MV-4-11 (cell line): ENCODE measurements at regions not wholly inside any gene's neighbourhood (a gene's known extent, or its start where the extent isn't known, plus 50 kb on each side); places are given as distances from the start of the nearest gene placed in this dataset.
A peak's percentile ranks its signal among the peaks of the same experiment; 100 is the strongest.
"Not testable (repeated sequence)": the region's sequence is repeated elsewhere in the genome, so short reads cannot be mapped to it uniquely, and the experiment has no call there.

ENCODE experiments used
- DNase-seq: peaks from one replicate; lab custom pipeline; 2025; lab: John Stamatoyannopoulos, UW

DNA sequence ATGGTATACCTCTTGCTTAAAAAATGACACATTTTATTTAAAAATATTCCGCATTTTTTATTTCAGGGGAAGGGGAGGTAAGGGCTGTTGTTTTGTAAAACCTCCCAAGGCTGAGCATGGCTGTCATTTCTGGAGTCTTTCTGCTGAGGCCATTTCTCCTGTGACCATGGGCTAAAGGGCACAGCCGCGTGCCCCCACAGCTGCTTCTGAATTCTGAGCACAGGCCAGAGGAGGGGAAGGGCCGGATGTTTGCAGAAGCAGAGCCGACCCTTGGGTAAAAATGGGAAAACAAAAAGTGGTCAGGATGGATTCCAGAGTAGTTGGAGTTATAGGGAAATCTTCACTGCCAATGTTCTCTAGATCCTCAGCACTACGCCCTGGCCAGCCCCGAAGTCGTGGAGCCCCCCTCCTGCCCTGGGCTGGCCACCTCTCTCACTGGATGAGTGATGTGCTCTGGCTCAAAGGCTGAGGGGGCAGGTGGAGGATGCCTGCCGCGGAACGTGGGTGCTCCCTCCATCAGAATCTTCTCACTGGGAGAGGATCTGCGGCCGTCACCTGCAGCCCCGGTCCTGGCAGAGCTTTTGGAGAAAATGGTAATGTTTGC, 131.3 kb upstream of the ZEB1 start:
- DNase-seq = no peak

GRCh38 chr10:31188792-31189406, 130.1 kb upstream of the ZEB1 start:
- DNase-seq = no peak

GRCh38 chr10:31190488-31190887, 128.5 kb upstream of the ZEB1 start:
- DNase-seq = no peak

DNA sequence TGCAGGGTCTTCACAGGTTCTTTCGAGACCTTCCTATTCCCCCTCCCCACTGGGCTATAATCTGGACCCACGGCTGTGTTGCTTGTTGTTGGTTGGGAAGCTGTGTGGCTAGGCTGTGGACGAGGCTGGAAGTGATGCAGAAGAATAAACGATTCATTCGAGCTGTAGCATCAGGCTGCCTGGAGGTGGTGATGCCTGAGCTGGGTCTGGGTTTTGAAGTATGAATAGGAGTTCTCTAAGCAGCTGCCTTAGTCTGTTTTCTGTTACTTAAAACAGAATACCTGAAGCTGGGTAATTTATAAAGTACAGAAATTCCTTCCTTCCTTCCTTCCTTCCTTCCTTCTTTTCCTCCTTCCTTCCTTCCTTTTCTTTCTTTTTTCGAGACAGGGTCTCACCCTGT, 126.5 kb upstream of the ZEB1 start:
- no peak for DNase-seq

DNA sequence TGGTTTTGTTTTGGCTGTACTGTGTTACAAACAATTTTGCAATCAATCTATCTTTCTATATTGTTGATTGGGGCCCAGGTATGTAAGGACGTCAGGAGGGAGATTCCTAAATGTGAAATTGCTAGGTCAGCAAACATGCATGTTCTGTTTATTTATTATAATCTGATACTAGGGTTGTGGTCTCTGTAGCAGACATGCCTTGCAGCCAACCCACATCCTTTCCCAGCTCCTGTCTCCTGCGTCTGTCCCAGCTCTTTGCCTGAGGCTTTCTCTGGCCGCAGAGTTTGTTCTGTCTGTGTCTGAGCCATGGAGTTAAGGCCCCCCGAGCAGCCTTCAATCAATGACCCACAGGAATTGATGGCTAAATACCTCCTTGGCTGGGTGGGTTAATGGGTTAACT, 124.0 kb upstream of the ZEB1 start:
- DNase-seq = no peak

- DNase-seq = no peak
These were observed 121.1 kb upstream of the ZEB1 start for GRCh38 chr10:31197886-31198285.

DNA sequence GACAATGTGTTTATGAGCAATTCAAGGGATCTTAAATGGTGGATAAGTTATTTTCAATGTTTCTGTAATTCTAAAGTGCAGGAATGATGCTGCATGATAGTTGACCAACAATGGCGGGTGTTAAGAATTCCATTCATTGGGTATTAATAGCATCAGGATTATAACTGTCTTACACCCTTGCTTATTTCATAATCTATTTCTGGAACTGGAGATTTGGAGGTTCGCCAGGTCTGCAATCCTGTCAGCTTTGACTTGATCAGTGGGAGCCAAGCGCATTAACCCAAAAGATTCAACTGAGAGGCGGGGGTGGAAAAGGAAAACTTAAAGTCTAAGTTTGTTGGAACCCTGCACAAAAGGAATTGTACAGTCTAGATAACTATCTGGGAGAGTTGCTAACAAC, 114.9 kb upstream of the ZEB1 start:
- no peak for DNase-seq

DNA sequence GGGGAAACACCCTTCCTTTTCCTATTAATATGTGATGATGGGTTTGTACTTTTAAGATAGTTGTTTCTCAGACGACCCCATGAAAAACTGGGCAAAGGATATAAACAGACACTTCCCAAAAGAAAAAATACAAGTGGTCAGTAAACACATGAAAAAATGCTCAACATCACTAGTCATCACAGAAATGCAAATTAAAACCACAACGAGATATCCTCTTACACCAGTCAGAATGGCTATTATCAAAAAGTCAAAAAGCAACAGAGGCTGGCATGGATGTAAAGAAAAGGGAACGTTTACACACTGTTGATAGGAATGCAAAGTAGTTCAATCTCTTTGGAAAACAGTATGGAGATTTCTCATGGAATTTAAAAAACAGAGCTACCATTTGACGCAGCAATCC, 111.4 kb upstream of the ZEB1 start:
- no peak for DNase-seq

GRCh38 chr10:31209478-31209877, 109.5 kb upstream of the ZEB1 start:
- no peak for DNase-seq

- DNase-seq = no peak
These were observed 108.8 kb upstream of the ZEB1 start for GRCh38 chr10:31210190-31210589.

- no peak for DNase-seq
These were observed 105.1 kb upstream of the ZEB1 start for GRCh38 chr10:31213959-31214358.

- peak; percentile 96 for DNase-seq
These were observed 104.0 kb upstream of the ZEB1 start for GRCh38 chr10:31215052-31215451.

DNA sequence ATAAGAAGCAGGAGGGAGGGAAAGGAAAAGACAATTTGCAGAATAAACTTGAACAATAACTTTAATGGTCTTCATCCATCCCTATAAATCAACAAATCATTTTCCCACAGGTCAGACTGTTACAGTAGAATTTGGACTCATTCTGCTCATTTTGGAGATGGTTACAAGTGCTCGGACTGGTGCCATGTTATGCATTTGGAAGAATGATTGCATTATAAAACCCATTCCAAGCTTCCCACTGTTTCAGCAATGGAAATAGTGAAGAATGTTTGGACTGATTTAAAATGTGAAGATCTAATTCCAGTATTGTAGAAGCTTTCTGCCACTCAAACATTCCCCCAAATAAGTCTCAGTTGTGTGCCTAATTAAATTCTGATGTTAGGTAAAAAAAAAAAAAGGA, 99.7 kb upstream of the ZEB1 start:
- DNase-seq = no peak

- not testable (repeated sequence) for DNase-seq
These were observed 90.2 kb upstream of the ZEB1 start for GRCh38 chr10:31228780-31229179.

DNA sequence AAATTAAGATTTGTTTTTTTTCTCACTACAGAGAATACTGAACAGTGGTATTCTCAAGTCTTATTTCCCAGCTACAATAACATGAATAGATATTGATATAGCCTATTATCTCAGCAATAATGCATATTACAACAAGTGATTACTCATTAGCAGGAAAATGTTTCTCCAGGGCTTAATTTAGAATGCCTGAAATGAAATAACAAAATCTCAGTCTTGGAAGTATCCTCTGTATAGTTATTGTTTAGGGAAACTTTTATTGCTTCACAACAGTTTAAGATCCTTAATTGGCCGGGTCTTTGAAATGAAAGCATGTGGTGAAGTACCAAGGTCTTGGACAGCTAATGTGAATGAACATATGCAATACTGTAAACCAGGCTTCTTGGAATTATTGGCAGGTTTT, 79.1 kb upstream of the ZEB1 start:
- DNase-seq = no peak

- DNase-seq = peak; percentile 55
These were observed 76.1 kb upstream of the ZEB1 start for GRCh38 chr10:31242902-31243301.

GRCh38 chr10:31251118-31251517, 67.9 kb upstream of the ZEB1 start:
- DNase-seq = not testable (repeated sequence)

DNA sequence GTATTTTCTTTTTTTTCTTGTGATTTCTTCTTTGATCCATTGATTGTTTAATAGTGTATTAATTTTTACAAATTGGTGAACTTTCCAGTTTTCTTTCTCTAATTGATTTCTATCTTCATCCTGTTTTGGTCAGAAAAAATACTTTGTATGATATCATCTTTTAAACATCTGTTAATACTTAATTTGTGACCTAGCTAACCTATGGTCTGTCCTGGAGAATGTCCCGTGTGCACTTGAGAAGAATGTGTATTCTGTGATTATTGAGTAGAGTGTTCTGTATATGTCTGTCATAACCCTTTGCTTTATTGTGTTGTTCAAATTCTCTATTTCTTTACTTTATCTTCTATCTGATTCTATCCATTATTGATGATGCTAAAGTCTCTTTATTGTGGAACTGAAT, 65.8 kb upstream of the ZEB1 start:
- DNase-seq = no peak

DNA sequence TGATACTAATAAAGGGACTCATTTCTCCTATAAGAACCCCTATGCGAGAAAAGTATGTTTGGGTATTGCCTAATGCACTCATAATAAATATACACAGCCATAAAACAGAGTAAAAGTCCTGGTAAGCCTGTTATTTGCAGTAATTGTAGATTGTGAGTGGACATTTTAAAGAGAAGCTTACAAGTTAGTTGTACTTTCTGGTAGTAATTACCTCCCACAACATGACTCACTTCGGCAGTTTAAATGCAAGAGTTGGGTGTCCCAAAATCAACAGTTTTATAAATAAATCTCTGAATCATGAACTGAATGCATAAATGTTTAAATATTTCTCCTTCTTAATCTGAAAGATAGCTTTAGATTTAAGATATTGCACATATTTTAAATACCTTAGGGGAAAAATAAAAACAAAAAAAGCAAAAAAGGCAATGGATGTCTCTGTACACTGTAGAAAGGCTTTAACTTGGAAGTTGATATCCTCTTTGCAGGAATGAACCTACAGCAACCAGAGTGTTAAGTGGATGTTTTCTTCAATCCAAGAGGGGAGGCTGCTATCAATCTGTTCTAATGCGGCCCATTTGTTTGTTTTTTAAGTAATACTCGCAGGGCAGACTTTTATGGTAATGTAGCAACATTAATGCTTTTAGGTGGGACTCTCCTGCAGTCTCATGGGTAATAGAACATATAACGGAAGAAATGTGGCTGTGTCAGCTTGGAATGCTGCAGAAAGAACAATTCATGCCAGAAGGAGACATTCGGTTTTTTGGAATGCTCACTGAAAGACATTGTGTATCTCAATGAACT, 57.3 kb upstream of the ZEB1 start:
- DNase-seq = peak; percentile 28

DNA sequence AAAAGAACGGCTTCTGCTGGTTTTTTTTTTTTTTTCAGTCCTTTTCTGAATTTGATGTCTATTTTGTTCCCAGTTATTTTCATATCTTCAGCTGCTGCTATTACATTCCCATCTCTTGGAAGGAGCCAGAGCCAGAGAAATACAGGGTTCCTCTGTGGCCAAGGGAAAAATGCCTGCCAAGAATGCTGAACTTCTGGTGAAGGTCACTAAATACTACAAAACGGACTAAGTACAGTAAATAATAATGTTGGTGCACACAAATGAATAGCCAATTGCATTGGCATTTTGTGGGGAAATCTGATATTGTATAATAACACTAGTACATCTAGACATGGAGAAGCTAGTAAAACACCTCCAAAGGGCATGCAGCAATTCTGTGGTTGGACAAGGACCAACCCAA, 56.3 kb upstream of the ZEB1 start:
- DNase-seq = no peak

DNA sequence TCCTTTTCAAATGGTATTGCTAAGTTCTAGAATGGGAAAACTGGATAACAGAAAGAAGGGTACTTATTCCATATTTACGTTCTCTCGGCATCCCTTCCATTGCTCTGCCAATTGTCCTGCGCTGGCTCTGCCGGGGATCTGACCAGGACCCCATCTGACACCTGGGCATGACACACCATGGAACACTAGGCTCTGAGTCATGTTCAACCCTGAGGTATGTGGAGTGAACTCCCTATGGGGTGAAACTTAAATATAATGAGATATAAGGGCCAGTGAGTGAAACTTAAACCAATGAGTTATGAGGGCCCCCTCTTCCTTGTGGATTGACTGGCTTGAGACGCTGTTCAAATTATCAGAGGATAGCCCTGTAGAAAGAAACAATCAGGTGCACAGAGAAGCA, 55.1 kb upstream of the ZEB1 start:
- no peak for DNase-seq

DNA sequence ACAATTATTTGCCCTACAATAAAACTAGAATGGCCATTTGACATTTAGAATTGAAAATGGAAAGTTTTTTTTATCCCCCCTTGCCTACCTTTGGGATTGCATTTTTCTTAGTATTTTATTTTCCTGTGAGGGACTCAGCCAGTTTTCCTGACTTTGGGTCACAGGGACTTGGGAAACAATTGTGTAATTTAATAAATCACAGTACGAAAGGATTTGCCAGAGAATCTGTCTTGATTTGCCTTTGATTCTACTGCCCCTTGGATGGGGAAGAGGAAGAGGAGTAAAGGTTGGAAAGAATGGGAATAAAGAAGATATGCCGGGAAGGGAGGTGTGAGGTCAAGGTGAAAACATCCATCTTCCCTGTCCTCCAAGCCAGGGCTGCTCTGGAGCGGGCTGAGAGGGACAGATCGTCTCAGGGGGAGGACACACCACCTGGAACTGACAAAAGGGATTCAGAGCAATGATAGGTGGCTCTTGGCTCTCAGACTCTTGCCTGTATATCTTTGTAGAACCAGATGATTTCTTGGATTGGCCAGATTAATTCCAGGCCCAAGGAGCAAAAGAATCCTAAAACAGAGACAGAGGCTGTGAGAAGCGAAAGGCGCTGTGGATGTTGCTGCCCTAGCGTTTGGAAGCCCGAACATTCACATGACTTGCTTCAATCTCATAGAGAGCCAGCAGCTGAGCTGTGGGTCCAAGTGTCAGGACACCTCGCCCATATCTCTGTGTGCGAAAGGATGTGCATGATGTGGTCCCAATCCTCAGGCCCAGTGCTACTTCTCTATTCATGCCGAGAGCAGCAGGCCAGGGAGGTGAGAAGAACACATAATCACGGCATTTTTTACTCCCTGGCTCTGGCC, 50.3 kb upstream of the ZEB1 start:
- DNase-seq = no peak
